ENCODE measurements at regions not wholly inside any gene's neighbourhood (a gene's known extent, or its start where the extent isn't known, plus 50 kb on each side); places are given as distances from the start of the nearest gene placed in this dataset.

DNA sequence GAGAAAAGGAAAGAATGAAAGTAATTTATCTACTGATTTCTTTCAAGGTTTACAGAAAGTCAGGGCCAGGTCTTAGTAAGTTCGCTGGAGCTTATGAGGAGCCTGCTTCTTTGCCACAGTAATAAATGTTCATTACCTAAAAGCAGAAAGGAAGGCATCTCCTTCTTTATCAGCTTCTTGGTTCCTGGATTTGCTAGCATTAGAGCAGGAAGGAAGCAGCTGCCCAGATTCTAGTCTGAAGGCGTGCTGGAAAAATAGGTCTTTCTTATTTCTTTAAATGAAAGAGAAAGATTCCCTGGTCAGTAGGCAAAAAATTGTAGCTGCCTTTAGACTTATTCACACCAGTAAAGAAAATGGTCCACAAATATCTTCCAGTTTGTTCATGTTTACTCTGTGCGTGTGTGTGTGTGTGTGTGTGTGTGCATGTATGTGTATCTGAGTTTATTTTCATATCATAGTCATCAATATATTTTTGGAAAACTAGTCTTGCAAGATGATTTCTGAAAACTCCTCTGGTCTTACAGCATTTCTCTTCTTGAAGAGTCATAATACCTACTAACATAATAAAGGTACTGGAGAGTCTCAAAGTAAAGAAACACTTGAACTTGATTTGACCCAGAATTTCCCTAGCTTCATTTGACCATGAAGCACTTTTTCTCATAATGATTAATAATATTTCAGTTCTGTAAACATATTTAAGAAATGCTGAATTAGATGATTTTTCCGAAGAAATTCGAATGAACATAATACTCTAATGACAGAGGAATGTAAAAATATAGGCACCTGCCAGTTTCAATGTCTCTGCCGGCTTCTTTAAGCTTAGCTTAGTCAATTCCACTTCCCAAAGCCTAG lies 255.3 kb upstream of the ZPLD1 start:
- H3K27ac ChIP-seq (ENCODE audit: low read depth, low read length) = no peak overlapping the region
- POLR2A ChIA-PET = no interaction called here
- no peaks in the 10 kb centered on the region for H3K9me2 ChIP-seq (ENCODE audit: insufficient read depth)
- no peaks in the 10 kb centered on the region for H3K9me3 ChIP-seq (ENCODE audit: control insufficient read depth in 1 of 2, insufficient read depth in 1 of 2, low read depth in 1 of 2, low read length in 2 of 2)
- no peaks in the 10 kb centered on the region for H3K4me1 ChIP-seq (ENCODE audit: control insufficient read depth in 1 of 2, insufficient read depth in 2 of 2, low read length in 2 of 2)
- CTCF ChIA-PET = no interaction called here
- no TSS peak for BruUV-seq (replicated peaks)
- no peaks in the 10 kb centered on the region for H3K79me2 ChIP-seq (ENCODE audit: insufficient read depth, low read length)
- H2AFZ ChIP-seq (ENCODE audit: low read depth, low read length, poor library complexity, severe bottlenecking) = no peak overlapping the region
- H3K4me3 ChIP-seq (replicated peaks in 1 of 2; ENCODE audit: low read depth in 1 of 2, low read length in 2 of 2) = no peak overlapping the region
- H3K4me2 ChIP-seq (ENCODE audit: low read length) = no peak overlapping the region
- no peak for DNase-seq (ENCODE audit: low read depth, low spot score)
- H3K36me3 ChIP-seq (ENCODE audit: control insufficient read depth in 1 of 2, insufficient read depth in 2 of 2, low read length in 2 of 2) = no peaks in the 10 kb centered on the region
- no peaks in the 10 kb centered on the region for H3K27me3 ChIP-seq (ENCODE audit: insufficient read depth, low read length)
- H4K20me1 ChIP-seq (ENCODE audit: insufficient read depth) = no peaks in the 10 kb centered on the region
- no peak for ATAC-seq
- TF ChIP-seq TCF7L2 (IDR thresholded peaks at IDR 0.05; ENCODE audit: borderline replicate concordance, extremely low read depth, insufficient read depth, insufficient read length) = no peak
- TF ChIP-seq JUND (IDR thresholded peaks at IDR 0.05) = no peak
- no peak for TF ChIP-seq EGR1 (IDR thresholded peaks at IDR 0.05; ENCODE audit: low read depth)
- no peak for TF ChIP-seq POLR2A (IDR thresholded peaks at IDR 0.05; ENCODE audit: borderline replicate concordance, extremely low read depth, insufficient read depth, insufficient read length)
- TF ChIP-seq CBX3 (IDR thresholded peaks at IDR 0.05; ENCODE audit: low read depth) = no peak
- no peak for TF ChIP-seq YY1 (IDR thresholded peaks at IDR 0.05; ENCODE audit: extremely low read depth, insufficient replicate concordance, low read depth, low read length)
- TF ChIP-seq SP1 (IDR thresholded peaks at IDR 0.05; ENCODE audit: low read depth) = no peak
- TF ChIP-seq EZH2phosphoT487 (IDR thresholded peaks at IDR 0.05; ENCODE audit: borderline replicate concordance) = no peak
- TF ChIP-seq SIN3A (IDR thresholded peaks at IDR 0.05; ENCODE audit: low read depth) = no peak
- H3K9ac ChIP-seq (ENCODE audit: low read length) = no peak overlapping the region
- intact Hi-C loops (cut with micrococcal nuclease) = no loop called here
- RAD21 ChIA-PET (ENCODE audit: low non-redundant PET in 1 of 2, low total read pairs in 2 of 2, uncharacterized antibody in 2 of 2, unreplicated experiment in 2 of 2) = no interaction called here

DNA sequence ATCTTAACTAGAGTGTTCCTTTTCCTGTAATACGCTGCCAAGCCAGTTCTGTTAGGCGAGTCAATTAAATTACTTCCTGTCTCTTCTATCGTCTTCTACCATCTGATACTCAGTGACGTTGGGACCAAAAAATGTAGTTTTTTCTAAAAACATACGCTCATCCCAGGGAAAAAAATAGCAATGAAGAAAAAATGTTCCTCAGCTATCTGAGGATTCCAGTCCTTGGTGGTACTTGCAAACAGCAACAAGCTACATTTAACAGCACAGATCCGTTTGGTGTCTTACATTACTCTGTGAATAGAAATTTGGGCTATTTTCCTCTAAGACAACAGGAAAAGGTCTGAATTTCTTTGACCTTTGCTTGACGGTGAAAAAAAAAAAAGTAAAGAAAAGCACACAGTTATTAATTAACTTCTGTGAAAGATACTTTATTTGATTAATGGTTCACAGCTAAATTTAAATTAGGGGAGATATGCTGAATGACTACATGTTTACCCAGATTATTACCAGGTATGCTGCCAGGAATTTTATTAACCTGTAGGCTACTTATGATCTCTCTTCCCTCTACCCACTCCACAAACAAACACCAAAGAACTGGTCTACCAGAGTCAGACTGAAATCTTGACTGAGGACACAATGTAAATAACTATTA lies 254.4 kb upstream of the ZPLD1 start:
- CTCF ChIA-PET = no interaction called here
- BruUV-seq (replicated peaks) = no TSS peak
- no peaks in the 10 kb centered on the region for H4K20me1 ChIP-seq (ENCODE audit: insufficient read depth)
- no peak overlapping the region for H3K9ac ChIP-seq (ENCODE audit: low read length)
- no peak overlapping the region for H3K4me2 ChIP-seq (ENCODE audit: low read length)
- H3K36me3 ChIP-seq (ENCODE audit: control insufficient read depth in 1 of 2, insufficient read depth in 2 of 2, low read length in 2 of 2) = no peaks in the 10 kb centered on the region
- RAD21 ChIA-PET (ENCODE audit: low non-redundant PET in 1 of 2, low total read pairs in 2 of 2, uncharacterized antibody in 2 of 2, unreplicated experiment in 2 of 2) = no interaction called here
- no peaks in the 10 kb centered on the region for H3K79me2 ChIP-seq (ENCODE audit: insufficient read depth, low read length)
- no peak overlapping the region for H3K27ac ChIP-seq (ENCODE audit: low read depth, low read length)
- H3K9me2 ChIP-seq (ENCODE audit: insufficient read depth) = no peaks in the 10 kb centered on the region
- no peak overlapping the region for H2AFZ ChIP-seq (ENCODE audit: low read depth, low read length, poor library complexity, severe bottlenecking)
- POLR2A ChIA-PET = no interaction called here
- intact Hi-C loops (cut with micrococcal nuclease) = no loop called here
- ATAC-seq = no peak
- no peaks in the 10 kb centered on the region for H3K9me3 ChIP-seq (ENCODE audit: control insufficient read depth in 1 of 2, insufficient read depth in 1 of 2, low read depth in 1 of 2, low read length in 2 of 2)
- no peak for DNase-seq (ENCODE audit: low read depth, low spot score)
- no peaks in the 10 kb centered on the region for H3K27me3 ChIP-seq (ENCODE audit: insufficient read depth, low read length)
- no peaks in the 10 kb centered on the region for H3K4me1 ChIP-seq (ENCODE audit: control insufficient read depth in 1 of 2, insufficient read depth in 2 of 2, low read length in 2 of 2)
- no peak overlapping the region for H3K4me3 ChIP-seq (replicated peaks in 1 of 2; ENCODE audit: low read depth in 1 of 2, low read length in 2 of 2)
- TF ChIP-seq ZFX (IDR thresholded peaks at IDR 0.05) = no peak
- TF ChIP-seq REST (IDR thresholded peaks at IDR 0.05; ENCODE audit: low read depth) = no peak
- TF ChIP-seq CBX3 (IDR thresholded peaks at IDR 0.05; ENCODE audit: low read depth) = no peak
- no peak for TF ChIP-seq ZBTB33 (IDR thresholded peaks at IDR 0.05; ENCODE audit: extremely low read depth, insufficient replicate concordance, low read length)
- TF ChIP-seq JUND (IDR thresholded peaks at IDR 0.05) = no peak
- TF ChIP-seq POLR2A (IDR thresholded peaks at IDR 0.05; ENCODE audit: borderline replicate concordance, extremely low read depth, insufficient read depth, insufficient read length) = no peak
- TF ChIP-seq, protein P1, sequence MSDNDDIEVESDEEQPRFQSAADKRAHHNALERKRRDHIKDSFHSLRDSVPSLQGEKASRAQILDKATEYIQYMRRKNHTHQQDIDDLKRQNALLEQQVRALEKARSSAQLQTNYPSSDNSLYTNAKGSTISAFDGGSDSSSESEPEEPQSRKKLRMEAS (IDR thresholded peaks at IDR 0.05) = no peak
- TF ChIP-seq SIN3A (IDR thresholded peaks at IDR 0.05; ENCODE audit: low read depth) = no peak

Measured in HCT116 (cell line).